Psoas muscle (tissue), 7 donors: ENCODE measurements at regions not wholly inside any gene's neighbourhood (a gene's known extent, or its start where the extent isn't known, plus 50 kb on each side); places are given as distances from the start of the nearest gene placed in this dataset.

Experiments used
- ATAC-seq, 4 donors: fragments of 200-7000 bp; cut with Tn5 transposase; one replicate each; pipeline ENCODE4 v1.9.1; 2020; ENCODE audit warnings: moderate library complexity in 3 of 4, mild to moderate bottlenecking in 2 of 4
- DNase-seq, 2 donors: peaks; one replicate each; pipeline ENCODE4 v3.0.0-alpha.2; 2020
- H3K27ac ChIP-seq: fragments of 200-600 bp; one replicate; pipeline ENCODE4 v1.8.0; 2022
- H3K27me3 ChIP-seq, 3 donors: fragments of 200-600 bp in 1 of 3; one replicate each; pipeline versions ENCODE4 v1.6.1 to v1.8.0; 2013 to 2022; ENCODE audit warnings: low read length in 2 of 3, mild to moderate bottlenecking in 2 of 3, moderate library complexity in 1 of 3; ENCODE audit not compliant: insufficient read depth in 3 of 3
- H3K36me3 ChIP-seq, 2 donors: fragments of 200-600 bp in 1 of 2; one replicate each; pipeline versions ENCODE4 v1.6.1 to v1.8.0; 2013 to 2022; ENCODE audit warnings: low read depth in 1 of 2, mild to moderate bottlenecking in 1 of 2, moderate library complexity in 1 of 2; ENCODE audit not compliant: insufficient read depth in 1 of 2
- H3K4me1 ChIP-seq: fragments of 200-600 bp; one replicate; pipeline ENCODE4 v1.8.0; 2022
- H3K4me3 ChIP-seq: fragments of 200-600 bp; one replicate; pipeline ENCODE4 v1.8.0; 2022; ENCODE audit warnings: mild to moderate bottlenecking
- H3K9me3 ChIP-seq: fragments of 200-600 bp; one replicate; pipeline ENCODE4 v1.8.0; 2022
- WGBS, 3 donors: extraction: QIAGEN DNeasy Blood & Tissue Kit; methylation state at CpG; one replicate each; pipeline versions ENCODE4 v1.1.6 to v1.1.7; 2013; 5-methylcytosine and 5-hydroxymethylcytosine counted together
- intact Hi-C, 2 donors: fragments of 100-400 bp; cut with DNase I; formaldehyde crosslinking; loops; one replicate each; pipeline versions ENCODE4 v1.11.0 to v1.14.2; 2022
- TF ChIP-seq, protein P1 (sequence below): fragments of 200-600 bp; IDR thresholded peaks from one replicate; pipeline ENCODE4 v1.8.0; 2022; ENCODE audit warnings: antibody characterized with exemption
- donor health status: healthy with polysubstance abuse.
- donor health status: DM: no; HTN: no; CAD: no; lungs with moderate emphysema.
- donor health status: Bipolar disorder and iron deficiency.
- donor health status: healthy.
- donor health status: DM: yes; HTN: yes; CAD: no.
- donor health status: DM: no; HTN: no; CAD: no.
- donor health status: DM: yes; HTN: yes; CAD: no.

GRCh38 chr2:176561706-176562105 lies 292.5 kb downstream of the MTX2 start:
- ATAC-seq: no peak
- no peaks in the 10 kb centered on the region for H3K4me1 ChIP-seq
- H3K27me3 ChIP-seq: peaks cover 0 to 8% (median 0%) of the 10 kb centered on the region in 3 donors
- TF ChIP-seq, protein P1, sequence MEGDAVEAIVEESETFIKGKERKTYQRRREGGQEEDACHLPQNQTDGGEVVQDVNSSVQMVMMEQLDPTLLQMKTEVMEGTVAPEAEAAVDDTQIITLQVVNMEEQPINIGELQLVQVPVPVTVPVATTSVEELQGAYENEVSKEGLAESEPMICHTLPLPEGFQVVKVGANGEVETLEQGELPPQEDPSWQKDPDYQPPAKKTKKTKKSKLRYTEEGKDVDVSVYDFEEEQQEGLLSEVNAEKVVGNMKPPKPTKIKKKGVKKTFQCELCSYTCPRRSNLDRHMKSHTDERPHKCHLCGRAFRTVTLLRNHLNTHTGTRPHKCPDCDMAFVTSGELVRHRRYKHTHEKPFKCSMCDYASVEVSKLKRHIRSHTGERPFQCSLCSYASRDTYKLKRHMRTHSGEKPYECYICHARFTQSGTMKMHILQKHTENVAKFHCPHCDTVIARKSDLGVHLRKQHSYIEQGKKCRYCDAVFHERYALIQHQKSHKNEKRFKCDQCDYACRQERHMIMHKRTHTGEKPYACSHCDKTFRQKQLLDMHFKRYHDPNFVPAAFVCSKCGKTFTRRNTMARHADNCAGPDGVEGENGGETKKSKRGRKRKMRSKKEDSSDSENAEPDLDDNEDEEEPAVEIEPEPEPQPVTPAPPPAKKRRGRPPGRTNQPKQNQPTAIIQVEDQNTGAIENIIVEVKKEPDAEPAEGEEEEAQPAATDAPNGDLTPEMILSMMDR: no peak
- no peak for DNase-seq
- no peaks in the 10 kb centered on the region for H3K9me3 ChIP-seq
- H3K36me3 ChIP-seq: no peaks in the 10 kb centered on the region
- H3K27ac ChIP-seq: no peak overlapping the region
- intact Hi-C loops: no loop called here
- H3K4me3 ChIP-seq: no peak overlapping the region
- 59 to 60% (median 59%) methylated on average over 4 of the region's 4 CpGs for WGBS, 3 donors

DNA sequence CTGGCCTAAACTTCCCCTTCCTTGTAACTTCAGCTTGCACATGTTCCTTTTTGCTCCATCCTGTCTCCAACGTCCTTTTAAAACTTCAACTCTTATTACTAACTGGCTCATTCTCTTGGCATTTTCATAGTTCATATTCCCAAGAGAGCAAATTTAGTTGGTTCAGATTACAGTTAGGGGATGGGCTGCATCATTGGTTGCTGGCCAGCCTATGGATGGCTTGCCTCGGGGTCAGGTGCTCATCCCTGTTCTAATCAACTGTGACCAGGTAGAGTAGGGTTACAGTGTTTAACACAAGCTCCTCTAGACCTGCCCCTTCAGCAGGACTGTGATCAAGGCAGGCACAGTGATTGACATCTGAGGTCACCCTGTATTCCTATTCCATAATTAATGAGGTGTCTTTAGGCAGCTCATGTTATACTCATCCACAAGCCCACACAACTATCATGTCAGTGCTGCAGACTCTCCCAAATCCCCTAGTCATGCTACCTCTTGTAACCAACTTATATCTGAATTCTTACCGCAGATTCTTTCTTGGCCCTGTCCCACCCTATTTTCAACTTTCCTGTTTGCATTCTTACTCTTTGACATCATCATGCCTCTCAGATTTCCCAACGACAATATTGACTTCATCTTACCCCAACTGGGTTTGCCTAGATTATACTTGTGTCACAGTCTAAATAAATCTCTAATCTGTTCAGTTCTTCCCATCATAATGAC lies 293.3 kb downstream of the MTX2 start:
- peaks cover 0 to 8% (median 0%) of the 10 kb centered on the region in 3 donors for H3K27me3 ChIP-seq
- no peak for ATAC-seq
- intact Hi-C loops: no loop called here
- no peak overlapping the region for H3K27ac ChIP-seq
- no peaks in the 10 kb centered on the region for H3K36me3 ChIP-seq
- 32 to 51% (median 33%) methylated on average over 4 of the region's 4 CpGs for WGBS, 3 donors
- TF ChIP-seq, protein P1: no peak
- no peak overlapping the region for H3K4me3 ChIP-seq
- no peaks in the 10 kb centered on the region for H3K9me3 ChIP-seq
- no peaks in the 10 kb centered on the region for H3K4me1 ChIP-seq
- no peak for DNase-seq

DNA sequence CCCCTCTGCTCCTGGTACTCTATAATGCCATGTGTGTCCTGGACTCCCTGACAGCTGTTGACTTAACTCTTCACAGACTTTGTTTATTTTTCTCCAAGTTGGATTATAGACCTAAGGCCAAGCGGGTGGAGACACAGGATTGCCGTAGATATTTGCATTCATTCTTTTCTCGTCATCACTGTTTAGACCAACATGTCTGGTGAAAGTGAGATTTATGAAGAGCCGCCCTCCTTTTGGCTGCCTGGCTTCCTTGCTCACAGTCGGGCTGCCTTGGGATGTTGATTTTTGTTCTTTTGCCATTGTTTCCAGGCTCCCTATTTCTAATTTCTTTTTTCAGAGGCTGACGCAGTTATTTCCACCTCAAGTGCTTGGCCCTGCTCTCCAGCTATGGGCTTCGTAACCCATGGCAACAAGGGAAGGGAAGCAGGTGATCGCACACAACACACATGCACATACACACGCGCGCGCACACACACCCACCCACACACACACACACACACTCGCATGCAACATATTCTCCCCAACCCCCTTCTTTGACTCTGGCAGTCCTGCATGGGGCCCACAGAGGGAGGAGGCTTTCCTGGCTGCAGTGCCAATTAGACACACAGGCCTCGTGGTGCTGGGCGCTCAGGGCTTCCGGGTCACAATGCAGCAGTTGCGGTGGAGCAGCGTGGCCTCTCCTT lies 296.5 kb downstream of the MTX2 start:
- WGBS, 3 donors: 59 to 64% (median 63%) methylated on average over 18 of the region's 18 CpGs
- peak in 1 of 2 donors; percentile 17 for DNase-seq
- Histone ChIP-seq H3K36me3 (no peaks in the 10 kb centered on the region), H3K4me3 (no peak overlapping the region), H3K27me3 (peaks cover 0 to 8% (median 0%) of the 10 kb centered on the region in 3 donors), H3K9me3 (no peaks in the 10 kb centered on the region), H3K4me1 (no peaks in the 10 kb centered on the region), H3K27ac (no peak overlapping the region)
- TF ChIP-seq, protein P1: no peak
- intact Hi-C loops: no loop called here
- no peak for ATAC-seq

- H3K27me3 ChIP-seq: peaks cover 0 to 8% (median 0%) of the 10 kb centered on the region in 3 donors
These were observed 297.3 kb downstream of the MTX2 start for GRCh38 chr2:176566496-176566895.

More at GRCh38 chr2:176566496-176566895, 297.3 kb downstream of the MTX2 start:
- no peak for ATAC-seq
- no peak for DNase-seq
- H3K27ac ChIP-seq: no peak overlapping the region
- TF ChIP-seq, protein P1: no peak
- no peaks in the 10 kb centered on the region for H3K4me1 ChIP-seq
- H3K9me3 ChIP-seq: no peaks in the 10 kb centered on the region
- no peak overlapping the region for H3K4me3 ChIP-seq
- 92 to 98% (median 97%) methylated on average over 1 of the region's 1 CpG for WGBS, 3 donors
- intact Hi-C loops: no loop called here
- H3K36me3 ChIP-seq: no peaks in the 10 kb centered on the region
